GM23338 (cell line): ENCODE measurements at regions not wholly inside any gene's neighbourhood (a gene's known extent, or its start where the extent isn't known, plus 50 kb on each side); places are given as distances from the start of the nearest gene placed in this dataset.

Source experiments
- ATAC-seq: fragments of 200-7000 bp; cut with Tn5 transposase; 3 replicates; pipeline ENCODE4 v1.9.1; 2020
- DNase-seq: peaks from one replicate; pipeline ENCODE4 v3.0.0-alpha.2; 2015; ENCODE audit warnings: low spot score
- H2AFZ ChIP-seq: fragments of 200-600 bp; sonication (generic); 2 replicates; pipeline ENCODE4 v1.8.0; 2016; ENCODE audit warnings: antibody characterized with exemption, mild to moderate bottlenecking, moderate library complexity
- H3F3A ChIP-seq: fragments of 200-600 bp; sonication (generic); replicated peaks from 2 replicates; pipeline ENCODE4 v1.8.0; 2017; ENCODE audit warnings: antibody characterized with exemption, mixed run types, low read depth
- H3K27ac ChIP-seq: fragments of 200-600 bp; sonication (generic); 2 replicates; pipeline ENCODE4 v1.6.1; 2016; ENCODE audit warnings: low read depth
- H3K27me3 ChIP-seq: fragments of 200-600 bp; sonication (generic); 2 replicates; pipeline ENCODE4 v1.8.0; 2016; ENCODE audit warnings: mild to moderate bottlenecking, mixed run types, moderate library complexity; ENCODE audit not compliant: insufficient read depth
- H3K36me3 ChIP-seq: fragments of 200-600 bp; sonication (generic); 2 replicates; pipeline ENCODE4 v1.8.0; 2016; ENCODE audit warnings: mild to moderate bottlenecking; ENCODE audit not compliant: insufficient read depth
- H3K4me1 ChIP-seq: fragments of 200-600 bp; sonication (generic); 2 replicates; pipeline ENCODE4 v1.8.0; 2016; ENCODE audit warnings: mild to moderate bottlenecking, moderate library complexity; ENCODE audit not compliant: insufficient read depth
- H3K4me2 ChIP-seq: fragments of 200-600 bp; sonication (generic); 2 replicates; pipeline ENCODE4 v1.7.1; 2017; ENCODE audit warnings: mixed run types
- H3K4me3 ChIP-seq: fragments of 200-600 bp; sonication (generic); 2 replicates; pipeline ENCODE4 v1.6.1; 2016; ENCODE audit warnings: mixed run types
- H3K79me2 ChIP-seq: fragments of 200-600 bp; sonication (generic); replicated peaks from 2 replicates; pipeline ENCODE4 v1.8.0; 2017; ENCODE audit warnings: mild to moderate bottlenecking; ENCODE audit not compliant: insufficient read depth
- H3K9me2 ChIP-seq: fragments of 200-600 bp; sonication (generic); 2 replicates; pipeline ENCODE4 v1.8.0; 2017; ENCODE audit not compliant: insufficient read depth
- H4K20me1 ChIP-seq: fragments of 200-600 bp; sonication (generic); replicated peaks from 2 replicates; pipeline ENCODE4 v1.8.0; 2017; ENCODE audit warnings: mild to moderate bottlenecking; ENCODE audit not compliant: insufficient read depth
- H3K27ac Mint-ChIP-seq: 2 replicates; pipeline ENCODE4 v1.8.0; 2020; ENCODE audit warnings: inconsistent platforms, mild to moderate bottlenecking, moderate library complexity, mixed read lengths
- H3K27me3 Mint-ChIP-seq: 3 replicates; pipeline ENCODE4 v1.8.0; 2022; ENCODE audit warnings: low read depth, mild to moderate bottlenecking, moderate library complexity, mixed read lengths, inconsistent platforms; ENCODE audit not compliant: insufficient read depth, poor library complexity
- H3K36me3 Mint-ChIP-seq: 3 replicates; pipeline ENCODE4 v1.8.0; 2021; ENCODE audit warnings: low read depth, mild to moderate bottlenecking, inconsistent platforms, moderate library complexity, mixed read lengths
- H3K4me1 Mint-ChIP-seq: 3 replicates; pipeline ENCODE4 v1.8.0; 2020; ENCODE audit warnings: mild to moderate bottlenecking, inconsistent platforms, mixed read lengths
- H3K4me3 Mint-ChIP-seq: 3 replicates; pipeline ENCODE4 v1.8.0; 2021; ENCODE audit warnings: moderate library complexity, mild to moderate bottlenecking, inconsistent platforms, mixed read lengths
- H3K9me3 Mint-ChIP-seq: 3 replicates; pipeline ENCODE4 v1.8.0; 2020; ENCODE audit warnings: moderate library complexity, mild to moderate bottlenecking, inconsistent platforms, mixed read lengths
- CREB1 ChIP-seq: fragments of 250-450 bp; sonication (Bioruptor Pico); IDR thresholded peaks from 2 replicates; pipeline ENCODE4 v1.5.0; 2020; ENCODE audit warnings: low read depth, mild to moderate bottlenecking, moderate library complexity
- EZH2 ChIP-seq: fragments of 200-600 bp; sonication (generic); IDR thresholded peaks from one replicate; pipeline ENCODE4 v1.8.0; 2017; ENCODE audit warnings: antibody characterized with exemption, mild to moderate bottlenecking, low read depth; ENCODE audit not compliant: unreplicated experiment
- EZH2phosphoT487 ChIP-seq: fragments of 200-600 bp; sonication (generic); IDR thresholded peaks from one replicate; pipeline ENCODE4 v1.8.1; 2018; ENCODE audit warnings: antibody characterized with exemption; ENCODE audit not compliant: unreplicated experiment
- JUNB ChIP-seq: IDR thresholded peaks from one replicate; pipeline ENCODE4 v1.6.1; 2016; ENCODE audit warnings: antibody characterized with exemption; ENCODE audit not compliant: unreplicated experiment
- NANOG ChIP-seq: IDR thresholded peaks from 2 replicates; pipeline ENCODE4 v1.6.1; 2016; ENCODE audit warnings: antibody characterized with exemption, borderline replicate concordance
- POLR2AphosphoS5 ChIP-seq: IDR thresholded peaks from 2 replicates; pipeline ENCODE4 v1.6.1; 2016; ENCODE audit warnings: antibody characterized with exemption, low read depth
- STAT1 ChIP-seq: IDR thresholded peaks from one replicate; pipeline ENCODE4 v1.6.1; 2016; ENCODE audit warnings: antibody characterized with exemption; ENCODE audit not compliant: unreplicated experiment
- ZNF114 ChIP-seq: fragments of 250-450 bp; sonication (Bioruptor Pico); IDR thresholded peaks from 2 replicates; pipeline ENCODE4 v1.5.0; 2020; ENCODE audit warnings: mild to moderate bottlenecking, moderate library complexity
- ZNF331 ChIP-seq: fragments of 250-450 bp; sonication (Bioruptor Pico); IDR thresholded peaks from 2 replicates; pipeline ENCODE4 v1.5.0; 2020; ENCODE audit warnings: low read depth, mild to moderate bottlenecking, moderate library complexity
- TF ChIP-seq, protein P1 (sequence below): IDR thresholded peaks from 2 replicates; pipeline ENCODE4 v1.6.1; 2016; ENCODE audit warnings: antibody characterized with exemption
- TF ChIP-seq, protein P2 (sequence below): IDR thresholded peaks from one replicate; pipeline ENCODE4 v1.6.1; 2018; ENCODE audit warnings: antibody characterized with exemption; ENCODE audit not compliant: unreplicated experiment
- TF ChIP-seq, protein P3 (sequence below), 2 experiments: fragments of 200-600 bp in 1 of 2; sonication (generic) in 1 of 2; conservative IDR thresholded peaks; 2 replicates each; pipeline versions ENCODE4 v1.5.1 to v1.6.1; 2016 to 2017; ENCODE audit warnings: antibody characterized with exemption in 2 of 2, low read depth in 2 of 2, mild to moderate bottlenecking in 2 of 2, moderate library complexity in 1 of 2

DNA sequence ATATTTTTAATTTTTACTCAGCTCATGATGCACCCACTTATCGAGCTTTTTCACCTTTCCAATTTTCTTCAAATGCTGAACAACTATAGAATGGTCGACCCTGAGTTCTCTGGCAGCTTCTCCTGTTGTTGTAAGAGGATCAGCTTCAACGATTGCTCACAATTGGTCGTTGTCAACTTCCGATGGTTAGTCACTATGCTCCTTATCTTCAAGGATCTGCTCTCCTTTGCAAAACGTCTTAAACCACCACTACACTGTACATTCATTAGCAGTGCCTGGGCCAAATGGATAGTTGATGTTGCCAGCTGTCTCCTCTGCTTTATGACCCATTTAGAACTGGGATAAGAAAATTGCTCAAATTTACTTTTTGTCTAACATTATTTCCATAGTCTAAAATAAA, 385.9 kb upstream of the LYPLAL1 start:
- Histone ChIP-seq H3K4me2 (no peak overlapping the region), H3K36me3 (no peaks in the 10 kb centered on the region), H4K20me1 (no peaks in the 10 kb centered on the region), H3K79me2 (no peaks in the 10 kb centered on the region), H3F3A (no peaks in the 10 kb centered on the region), H3K4me3 (no peak overlapping the region), H3K27ac (no peak overlapping the region), H3K9me2 (no peaks in the 10 kb centered on the region), H3K4me1 (0 out of 2 replicates have a peak, but pooled peaks cover 5% of the 10 kb centered on the region), H3K27me3 (no peaks in the 10 kb centered on the region), H2AFZ (no peak overlapping the region; the same call in 1 of the 2 replicates)
- DNase-seq = no peak
- no peaks in the 10 kb centered on the region for H3K27me3 Mint-ChIP-seq
- no peaks in the 10 kb centered on the region for H3K36me3 Mint-ChIP-seq
- peaks cover 2% of the 10 kb centered on the region; the same call in 1 of the 3 replicates for H3K9me3 Mint-ChIP-seq
- TF ChIP-seq, protein P1, sequence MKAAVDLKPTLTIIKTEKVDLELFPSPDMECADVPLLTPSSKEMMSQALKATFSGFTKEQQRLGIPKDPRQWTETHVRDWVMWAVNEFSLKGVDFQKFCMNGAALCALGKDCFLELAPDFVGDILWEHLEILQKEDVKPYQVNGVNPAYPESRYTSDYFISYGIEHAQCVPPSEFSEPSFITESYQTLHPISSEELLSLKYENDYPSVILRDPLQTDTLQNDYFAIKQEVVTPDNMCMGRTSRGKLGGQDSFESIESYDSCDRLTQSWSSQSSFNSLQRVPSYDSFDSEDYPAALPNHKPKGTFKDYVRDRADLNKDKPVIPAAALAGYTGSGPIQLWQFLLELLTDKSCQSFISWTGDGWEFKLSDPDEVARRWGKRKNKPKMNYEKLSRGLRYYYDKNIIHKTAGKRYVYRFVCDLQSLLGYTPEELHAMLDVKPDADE = no peak
- H3K4me1 Mint-ChIP-seq = peaks cover 6% of the 10 kb centered on the region; the same call in 2 of the 3 replicates
- no peak overlapping the region for H3K4me3 Mint-ChIP-seq
- no peak for ATAC-seq
- H3K27ac Mint-ChIP-seq = no peak overlapping the region

DNA sequence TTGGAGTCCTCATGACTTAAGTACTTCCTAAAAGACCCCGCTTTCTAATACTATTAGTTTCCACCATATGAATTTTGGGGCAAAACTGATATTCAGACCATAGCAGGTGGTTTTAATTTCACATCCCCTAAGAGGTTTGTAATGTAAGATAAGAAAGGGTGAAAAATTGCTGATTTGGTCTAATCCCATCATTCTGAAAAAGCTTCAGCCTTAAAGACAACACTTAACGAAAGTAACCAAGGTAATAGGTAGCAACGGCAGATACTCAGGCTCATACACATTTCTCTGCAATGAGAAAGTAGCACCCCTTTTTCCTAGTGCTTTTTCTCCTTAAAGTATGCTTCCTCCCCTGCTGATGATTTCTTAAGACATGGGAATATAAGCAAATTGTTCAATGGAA, 376.9 kb upstream of the LYPLAL1 start:
- no peaks in the 10 kb centered on the region for H3K36me3 Mint-ChIP-seq
- no peak overlapping the region for H3K27ac Mint-ChIP-seq
- no peaks in the 10 kb centered on the region for H3K27me3 Mint-ChIP-seq
- Histone ChIP-seq H3F3A (no peaks in the 10 kb centered on the region), H3K27me3 (no peaks in the 10 kb centered on the region), H4K20me1 (no peaks in the 10 kb centered on the region), H3K36me3 (no peaks in the 10 kb centered on the region), H2AFZ (no peak overlapping the region), H3K4me1 (no peaks in the 10 kb centered on the region), H3K4me2 (no peak overlapping the region), H3K9me2 (0 out of 2 replicates have a peak, but pooled peaks cover 8% of the 10 kb centered on the region), H3K27ac (no peak overlapping the region), H3K79me2 (no peaks in the 10 kb centered on the region), H3K4me3 (no peak overlapping the region)
- no peak overlapping the region for H3K4me3 Mint-ChIP-seq
- DNase-seq = no peak
- H3K9me3 Mint-ChIP-seq = no peaks in the 10 kb centered on the region
- H3K4me1 Mint-ChIP-seq = no peaks in the 10 kb centered on the region
- ATAC-seq = no peak
- TF ChIP-seq, protein P2, sequence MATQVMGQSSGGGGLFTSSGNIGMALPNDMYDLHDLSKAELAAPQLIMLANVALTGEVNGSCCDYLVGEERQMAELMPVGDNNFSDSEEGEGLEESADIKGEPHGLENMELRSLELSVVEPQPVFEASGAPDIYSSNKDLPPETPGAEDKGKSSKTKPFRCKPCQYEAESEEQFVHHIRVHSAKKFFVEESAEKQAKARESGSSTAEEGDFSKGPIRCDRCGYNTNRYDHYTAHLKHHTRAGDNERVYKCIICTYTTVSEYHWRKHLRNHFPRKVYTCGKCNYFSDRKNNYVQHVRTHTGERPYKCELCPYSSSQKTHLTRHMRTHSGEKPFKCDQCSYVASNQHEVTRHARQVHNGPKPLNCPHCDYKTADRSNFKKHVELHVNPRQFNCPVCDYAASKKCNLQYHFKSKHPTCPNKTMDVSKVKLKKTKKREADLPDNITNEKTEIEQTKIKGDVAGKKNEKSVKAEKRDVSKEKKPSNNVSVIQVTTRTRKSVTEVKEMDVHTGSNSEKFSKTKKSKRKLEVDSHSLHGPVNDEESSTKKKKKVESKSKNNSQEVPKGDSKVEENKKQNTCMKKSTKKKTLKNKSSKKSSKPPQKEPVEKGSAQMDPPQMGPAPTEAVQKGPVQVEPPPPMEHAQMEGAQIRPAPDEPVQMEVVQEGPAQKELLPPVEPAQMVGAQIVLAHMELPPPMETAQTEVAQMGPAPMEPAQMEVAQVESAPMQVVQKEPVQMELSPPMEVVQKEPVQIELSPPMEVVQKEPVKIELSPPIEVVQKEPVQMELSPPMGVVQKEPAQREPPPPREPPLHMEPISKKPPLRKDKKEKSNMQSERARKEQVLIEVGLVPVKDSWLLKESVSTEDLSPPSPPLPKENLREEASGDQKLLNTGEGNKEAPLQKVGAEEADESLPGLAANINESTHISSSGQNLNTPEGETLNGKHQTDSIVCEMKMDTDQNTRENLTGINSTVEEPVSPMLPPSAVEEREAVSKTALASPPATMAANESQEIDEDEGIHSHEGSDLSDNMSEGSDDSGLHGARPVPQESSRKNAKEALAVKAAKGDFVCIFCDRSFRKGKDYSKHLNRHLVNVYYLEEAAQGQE = no peak
- no peak for TF ChIP-seq POLR2AphosphoS5
- TF ChIP-seq EZH2 = no peak
- no peak for TF ChIP-seq EZH2phosphoT487
- TF ChIP-seq ZNF114 = no peak
- TF ChIP-seq CREB1 (CRISPR knock-in tag) = no peak
- TF ChIP-seq ZNF331 (CRISPR knock-in tag) = no peak
- TF ChIP-seq STAT1 = no peak
- TF ChIP-seq, protein P3, sequence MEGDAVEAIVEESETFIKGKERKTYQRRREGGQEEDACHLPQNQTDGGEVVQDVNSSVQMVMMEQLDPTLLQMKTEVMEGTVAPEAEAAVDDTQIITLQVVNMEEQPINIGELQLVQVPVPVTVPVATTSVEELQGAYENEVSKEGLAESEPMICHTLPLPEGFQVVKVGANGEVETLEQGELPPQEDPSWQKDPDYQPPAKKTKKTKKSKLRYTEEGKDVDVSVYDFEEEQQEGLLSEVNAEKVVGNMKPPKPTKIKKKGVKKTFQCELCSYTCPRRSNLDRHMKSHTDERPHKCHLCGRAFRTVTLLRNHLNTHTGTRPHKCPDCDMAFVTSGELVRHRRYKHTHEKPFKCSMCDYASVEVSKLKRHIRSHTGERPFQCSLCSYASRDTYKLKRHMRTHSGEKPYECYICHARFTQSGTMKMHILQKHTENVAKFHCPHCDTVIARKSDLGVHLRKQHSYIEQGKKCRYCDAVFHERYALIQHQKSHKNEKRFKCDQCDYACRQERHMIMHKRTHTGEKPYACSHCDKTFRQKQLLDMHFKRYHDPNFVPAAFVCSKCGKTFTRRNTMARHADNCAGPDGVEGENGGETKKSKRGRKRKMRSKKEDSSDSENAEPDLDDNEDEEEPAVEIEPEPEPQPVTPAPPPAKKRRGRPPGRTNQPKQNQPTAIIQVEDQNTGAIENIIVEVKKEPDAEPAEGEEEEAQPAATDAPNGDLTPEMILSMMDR (conservative IDR thresholded peaks at IDR 0.05; ENCODE audit: low read depth in 2 of 2) = no peak
- TF ChIP-seq, protein P1 = no peak
- no peak for TF ChIP-seq JUNB
- TF ChIP-seq NANOG = no peak
